ENCODE measurements at regions not wholly inside any gene's neighbourhood (a gene's known extent, or its start where the extent isn't known, plus 50 kb on each side); places are given as distances from the start of the nearest gene placed in this dataset.
A peak's percentile ranks its signal among the peaks of the same experiment; 100 is the strongest.
"Not testable (repeated sequence)": the region's sequence is repeated elsewhere in the genome, so short reads cannot be mapped to it uniquely, and the experiment has no call there.

DNA sequence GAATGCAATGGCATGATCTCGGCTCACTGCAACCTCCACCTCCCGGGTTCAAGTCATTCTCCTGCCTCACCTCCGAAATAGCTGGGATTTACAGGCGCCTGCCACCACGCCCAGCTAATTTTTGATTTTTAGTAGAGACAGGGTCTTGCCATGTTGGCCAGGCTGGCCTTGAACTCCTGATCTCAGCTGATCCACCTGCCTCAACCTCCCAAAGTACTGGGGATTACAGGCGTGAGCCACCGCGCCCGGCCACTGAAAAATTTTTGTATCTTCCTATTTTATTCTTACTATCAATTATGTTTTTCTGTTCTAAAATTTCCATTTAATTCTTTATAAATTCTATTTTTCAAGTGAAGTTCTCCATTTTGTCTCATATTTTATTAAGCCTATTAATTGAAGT is 730.4 kb downstream of the EDEM1 start:
- ATAC-seq (no peak), DNase-seq (no peak)
- H3K4me3 ChIP-seq (ENCODE audit: low read length): no peak overlapping the region
- H3K9me3 ChIP-seq (ENCODE audit: control insufficient read depth, low read length): no peaks in the 10 kb centered on the region
- intact Hi-C loops (cut with DNase I): no loop called here
- H3K27me3 ChIP-seq (ENCODE audit: control insufficient read depth, insufficient read depth): no peaks in the 10 kb centered on the region
- 89% methylated on average over 9 of the region's 9 CpGs for WGBS
- no peak overlapping the region for H3K27ac ChIP-seq (ENCODE audit: low read length)
- no peaks in the 10 kb centered on the region for H3K4me1 ChIP-seq (ENCODE audit: control insufficient read depth, insufficient read depth, low read length)

- no peak for DNase-seq
- Histone ChIP-seq H3K4me1 (ENCODE audit: control insufficient read depth, insufficient read depth, low read length) (no peaks in the 10 kb centered on the region), H3K27ac (ENCODE audit: low read length) (no peak overlapping the region), H3K4me3 (ENCODE audit: low read length) (no peak overlapping the region), H3K27me3 (ENCODE audit: control insufficient read depth, insufficient read depth) (no peaks in the 10 kb centered on the region), H3K9me3 (ENCODE audit: control insufficient read depth, low read length) (no peaks in the 10 kb centered on the region)
- intact Hi-C loops (cut with DNase I): no loop called here
- 80% methylated on average over 7 of the region's 7 CpGs for WGBS
- ATAC-seq: no peak
Observed at GRCh38 chr3:5918626-5919025, 731.1 kb downstream of the EDEM1 start.

GRCh38 chr3:5929027-5929426 is 741.5 kb downstream of the EDEM1 start:
- ATAC-seq: no peak
- Histone ChIP-seq H3K27me3 (ENCODE audit: control insufficient read depth, insufficient read depth) (no peaks in the 10 kb centered on the region), H3K4me3 (ENCODE audit: low read length) (no peak overlapping the region), H3K9me3 (ENCODE audit: control insufficient read depth, low read length) (no peaks in the 10 kb centered on the region), H3K27ac (ENCODE audit: low read length) (no peak overlapping the region), H3K4me1 (ENCODE audit: control insufficient read depth, insufficient read depth, low read length) (no peaks in the 10 kb centered on the region)
- WGBS: 84% methylated on average over 7 of the region's 7 CpGs
- DNase-seq: no peak
- intact Hi-C loops (cut with DNase I): no loop called here

DNA sequence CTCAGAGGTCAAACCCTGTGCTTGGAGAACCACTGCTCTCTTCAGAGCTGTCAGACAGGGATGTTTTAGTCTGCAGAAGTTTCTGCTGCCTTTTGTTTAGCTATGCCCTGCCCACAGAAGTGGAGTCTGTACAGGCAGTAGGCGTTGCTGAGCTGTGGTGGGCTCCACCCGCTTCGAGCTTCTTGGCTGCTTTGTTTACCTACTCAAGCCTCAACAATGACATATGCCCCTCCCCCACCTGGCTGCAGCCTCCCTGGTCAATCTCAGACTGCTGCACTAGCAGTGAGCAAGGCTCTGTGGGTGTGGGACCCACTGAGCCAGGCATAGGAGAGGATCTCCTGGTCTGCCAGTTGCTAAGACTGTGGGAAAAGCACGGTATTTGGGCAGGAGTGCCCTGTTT is 756.6 kb downstream of the EDEM1 start:
- H3K27ac ChIP-seq (ENCODE audit: low read length); ATAC-seq; H3K9me3 ChIP-seq (ENCODE audit: control insufficient read depth, low read length); H3K4me1 ChIP-seq (ENCODE audit: control insufficient read depth, insufficient read depth, low read length); H3K4me3 ChIP-seq (ENCODE audit: low read length); intact Hi-C loops (cut with DNase I); H3K27me3 ChIP-seq (ENCODE audit: control insufficient read depth, insufficient read depth); DNase-seq: not testable (repeated sequence)
- WGBS: 54% methylated on average over 4 of the region's 4 CpGs

DNA sequence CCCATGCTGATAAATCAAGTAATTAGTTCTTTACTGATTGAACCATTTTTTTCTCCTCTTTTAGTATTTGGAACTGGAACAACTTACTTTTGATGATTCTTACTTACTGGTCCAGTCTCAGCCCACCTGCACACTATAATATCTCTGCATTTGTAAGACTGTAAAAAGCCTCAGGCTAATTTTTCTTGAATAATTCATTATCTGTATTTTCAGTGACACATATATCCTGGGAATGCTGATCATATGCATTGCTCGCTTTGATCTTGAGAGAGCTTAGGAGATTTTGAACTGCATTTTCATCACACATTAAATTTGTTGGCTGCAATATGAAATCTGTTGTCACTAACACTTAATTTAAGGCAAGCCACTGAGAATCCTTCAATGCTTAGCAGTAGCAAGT is 760.6 kb downstream of the EDEM1 start:
- H3K4me3 ChIP-seq (ENCODE audit: low read length): no peak overlapping the region
- no peaks in the 10 kb centered on the region for H3K4me1 ChIP-seq (ENCODE audit: control insufficient read depth, insufficient read depth, low read length)
- DNase-seq (no peak), ATAC-seq (no peak)
- 79% methylated on average over 1 of the region's 1 CpG for WGBS
- intact Hi-C loops (cut with DNase I): no loop called here
- no peaks in the 10 kb centered on the region for H3K9me3 ChIP-seq (ENCODE audit: control insufficient read depth, low read length)
- H3K27me3 ChIP-seq (ENCODE audit: control insufficient read depth, insufficient read depth): no peaks in the 10 kb centered on the region
- no peak overlapping the region for H3K27ac ChIP-seq (ENCODE audit: low read length)

- no peak for DNase-seq
- no peaks in the 10 kb centered on the region for H3K27me3 ChIP-seq (ENCODE audit: control insufficient read depth, insufficient read depth)
- intact Hi-C loops (cut with DNase I): no loop called here
- no peak overlapping the region for H3K4me3 ChIP-seq (ENCODE audit: low read length)
- no peak for ATAC-seq
- no peak overlapping the region for H3K27ac ChIP-seq (ENCODE audit: low read length)
- H3K9me3 ChIP-seq (ENCODE audit: control insufficient read depth, low read length): no peaks in the 10 kb centered on the region
- WGBS: 67% methylated on average over 3 of the region's 3 CpGs
- H3K4me1 ChIP-seq (ENCODE audit: control insufficient read depth, insufficient read depth, low read length): no peaks in the 10 kb centered on the region
Observed at GRCh38 chr3:5951026-5951425, 763.5 kb downstream of the EDEM1 start.

DNA sequence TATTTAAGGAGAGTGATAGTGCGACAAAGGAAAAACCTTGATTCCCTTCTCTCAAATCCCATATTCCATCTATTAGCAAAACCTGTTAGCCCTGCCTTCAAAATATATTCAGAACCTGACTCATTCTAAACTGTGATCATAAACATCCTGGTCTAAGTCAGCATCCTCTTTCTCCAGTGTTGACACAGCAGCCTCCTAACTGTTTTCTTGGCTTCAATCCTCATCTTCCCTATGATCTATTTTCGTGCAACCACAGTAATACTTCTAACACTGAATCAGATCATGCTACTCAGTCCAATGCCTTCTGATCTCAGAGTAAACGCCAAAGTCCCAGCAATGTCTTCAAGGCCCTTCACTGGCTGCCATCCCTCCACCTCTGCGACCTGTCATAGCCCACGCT is 785.1 kb downstream of the EDEM1 start:
- H3K4me1 ChIP-seq (ENCODE audit: control insufficient read depth, insufficient read depth, low read length): no peaks in the 10 kb centered on the region
- no peak overlapping the region for H3K4me3 ChIP-seq (ENCODE audit: low read length)
- 69% methylated on average over 5 of the region's 5 CpGs for WGBS
- intact Hi-C loops (cut with DNase I): no loop called here
- no peaks in the 10 kb centered on the region for H3K27me3 ChIP-seq (ENCODE audit: control insufficient read depth, insufficient read depth)
- no peak overlapping the region for H3K27ac ChIP-seq (ENCODE audit: low read length)
- no peaks in the 10 kb centered on the region for H3K9me3 ChIP-seq (ENCODE audit: control insufficient read depth, low read length)
- DNase-seq (no peak), ATAC-seq (no peak)

- intact Hi-C loops (cut with DNase I): no loop called here
- Histone ChIP-seq H3K9me3 (ENCODE audit: control insufficient read depth, low read length) (no peaks in the 10 kb centered on the region), H3K4me3 (ENCODE audit: low read length) (no peak overlapping the region), H3K27me3 (ENCODE audit: control insufficient read depth, insufficient read depth) (no peaks in the 10 kb centered on the region), H3K4me1 (ENCODE audit: control insufficient read depth, insufficient read depth, low read length) (no peaks in the 10 kb centered on the region), H3K27ac (ENCODE audit: low read length) (no peak overlapping the region)
- peak; percentile 19 to 32 for ATAC-seq
- WGBS: 71% methylated on average over 3 of the region's 3 CpGs
- DNase-seq: no peak
Observed at GRCh38 chr3:5974630-5975322, 787.3 kb downstream of the EDEM1 start.

GRCh38 chr3:5977331-5977730 is 789.8 kb downstream of the EDEM1 start:
- no peak for DNase-seq
- H3K4me3 ChIP-seq (ENCODE audit: low read length): no peak overlapping the region
- no peak overlapping the region for H3K27ac ChIP-seq (ENCODE audit: low read length)
- peaks cover 1% of the 10 kb centered on the region for H3K9me3 ChIP-seq (ENCODE audit: control insufficient read depth, low read length)
- intact Hi-C loops (cut with DNase I): no loop called here
- WGBS: 83% methylated on average over 8 of the region's 8 CpGs
- no peaks in the 10 kb centered on the region for H3K4me1 ChIP-seq (ENCODE audit: control insufficient read depth, insufficient read depth, low read length)
- no peaks in the 10 kb centered on the region for H3K27me3 ChIP-seq (ENCODE audit: control insufficient read depth, insufficient read depth)
- no peak for ATAC-seq

- ATAC-seq: no peak
- Histone ChIP-seq H3K4me3 (ENCODE audit: low read length) (no peak overlapping the region), H3K4me1 (ENCODE audit: control insufficient read depth, insufficient read depth, low read length) (no peaks in the 10 kb centered on the region), H3K9me3 (ENCODE audit: control insufficient read depth, low read length) (peaks cover 1% of the 10 kb centered on the region), H3K27me3 (ENCODE audit: control insufficient read depth, insufficient read depth) (no peaks in the 10 kb centered on the region), H3K27ac (ENCODE audit: low read length) (no peak overlapping the region)
- 45% methylated on average over 3 of the region's 3 CpGs for WGBS
- intact Hi-C loops (cut with DNase I): no loop called here
- no peak for DNase-seq
Observed at GRCh38 chr3:5980475-5980874, 793.0 kb downstream of the EDEM1 start.

DNA sequence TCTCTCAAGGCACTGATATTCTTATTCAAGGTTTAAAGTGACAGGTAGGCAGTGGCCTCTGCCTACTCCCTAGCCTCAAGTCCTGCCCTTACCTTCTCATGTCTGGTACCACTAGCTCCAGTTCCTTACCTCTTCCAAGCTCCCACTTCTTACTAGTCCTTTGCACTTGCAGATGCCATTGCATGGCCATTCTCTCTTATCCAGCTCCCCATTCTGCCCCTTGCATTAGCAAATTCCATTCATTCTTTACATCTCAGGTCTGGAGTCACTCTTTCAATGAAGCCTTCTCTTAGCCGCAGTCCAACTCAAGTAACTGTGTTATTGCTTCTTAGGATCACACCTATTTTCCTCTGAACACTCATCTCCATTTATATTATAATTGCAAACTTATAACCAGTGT is 807.1 kb downstream of the EDEM1 start:
- WGBS: 62% methylated on average over 1 of the region's 1 CpG
- no peaks in the 10 kb centered on the region for H3K27me3 ChIP-seq (ENCODE audit: control insufficient read depth, insufficient read depth)
- no peak for ATAC-seq
- H3K27ac ChIP-seq (ENCODE audit: low read length): no peak overlapping the region
- no peak overlapping the region for H3K4me3 ChIP-seq (ENCODE audit: low read length)
- intact Hi-C loops (cut with DNase I): no loop called here
- no peaks in the 10 kb centered on the region for H3K4me1 ChIP-seq (ENCODE audit: control insufficient read depth, insufficient read depth, low read length)
- DNase-seq: no peak
- no peaks in the 10 kb centered on the region for H3K9me3 ChIP-seq (ENCODE audit: control insufficient read depth, low read length)

GRCh38 chr3:6018456-6018855 is 830.9 kb downstream of the EDEM1 start:
- H3K4me3 ChIP-seq (ENCODE audit: low read length): no peak overlapping the region
- no peaks in the 10 kb centered on the region for H3K9me3 ChIP-seq (ENCODE audit: control insufficient read depth, low read length)
- no peaks in the 10 kb centered on the region for H3K27me3 ChIP-seq (ENCODE audit: control insufficient read depth, insufficient read depth)
- ATAC-seq (no peak), DNase-seq (no peak)
- no peak overlapping the region for H3K27ac ChIP-seq (ENCODE audit: low read length)
- H3K4me1 ChIP-seq (ENCODE audit: control insufficient read depth, insufficient read depth, low read length): no peaks in the 10 kb centered on the region
- 65% methylated on average over 2 of the region's 2 CpGs for WGBS
- intact Hi-C loops (cut with DNase I): no loop called here

Data from right cardiac atrium (tissue), 5 donors.